Kidney tubule cell (primary cell): ENCODE measurements at regions not wholly inside any gene's neighbourhood (a gene's known extent, or its start where the extent isn't known, plus 50 kb on each side); places are given as distances from the start of the nearest gene placed in this dataset.
A peak's percentile ranks its signal among the peaks of the same experiment; 100 is the strongest.

Experiments used
- DNase-seq: peaks from one replicate; pipeline ENCODE4 v3.0.0-alpha.2; 2018; ENCODE audit warnings: low spot score

DNA sequence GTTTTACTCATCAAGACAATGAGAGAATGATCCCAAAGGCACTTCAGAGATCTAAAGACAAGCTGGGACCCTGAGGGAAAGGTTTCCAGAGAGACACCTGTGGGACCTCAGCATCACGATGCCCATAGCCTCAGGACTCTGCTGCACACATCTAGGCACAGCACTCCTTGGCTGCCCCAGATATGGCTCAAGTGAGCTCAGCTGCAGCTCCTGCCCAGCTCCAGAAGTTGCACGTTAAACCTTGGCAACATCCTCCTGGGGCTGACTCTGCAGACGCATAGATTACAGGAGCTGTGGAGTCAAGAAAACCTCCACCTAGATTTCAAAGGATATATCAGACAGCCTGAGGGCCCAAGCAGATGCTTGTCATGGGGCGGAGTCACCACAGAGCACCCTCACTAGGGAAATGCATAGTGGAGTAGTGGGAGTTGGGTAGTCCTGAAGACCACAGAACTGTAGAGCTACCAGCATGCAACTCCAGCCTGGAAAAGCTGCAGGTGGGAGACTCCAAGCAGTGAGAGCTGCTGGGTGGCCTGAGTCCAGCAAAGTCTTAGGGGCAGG lies 582.0 kb downstream of the CDH11 start:
- no peak for DNase-seq

DNA sequence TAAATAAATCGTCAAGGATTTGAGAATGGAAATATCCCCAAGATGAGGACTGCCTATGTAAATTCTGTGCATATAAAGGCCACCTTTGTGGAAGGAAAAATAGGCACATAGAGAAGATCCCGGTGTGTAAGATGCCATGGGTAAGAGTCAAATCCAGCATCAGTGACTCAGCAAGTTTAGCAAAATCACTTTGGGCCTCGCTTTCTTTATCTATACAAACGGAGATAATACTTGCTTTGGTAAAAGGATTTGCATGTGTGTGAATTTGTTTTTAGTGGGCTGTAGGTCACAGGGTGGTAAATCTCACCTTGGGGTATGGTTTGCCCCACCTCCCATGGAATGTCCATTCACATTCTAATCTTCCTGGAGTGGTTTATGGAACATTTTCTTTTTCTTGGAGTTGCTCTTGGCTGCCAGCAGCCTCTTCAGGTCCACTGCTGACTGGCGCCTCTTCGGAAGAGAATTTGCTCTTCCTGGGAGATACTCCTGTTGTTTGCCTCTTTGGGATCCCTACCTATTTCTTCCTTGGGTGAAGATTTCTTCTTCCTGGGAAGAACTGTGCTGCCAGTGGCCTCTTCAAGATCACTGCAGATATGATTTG lies 587.6 kb downstream of the CDH11 start:
- DNase-seq, result no peak

DNA sequence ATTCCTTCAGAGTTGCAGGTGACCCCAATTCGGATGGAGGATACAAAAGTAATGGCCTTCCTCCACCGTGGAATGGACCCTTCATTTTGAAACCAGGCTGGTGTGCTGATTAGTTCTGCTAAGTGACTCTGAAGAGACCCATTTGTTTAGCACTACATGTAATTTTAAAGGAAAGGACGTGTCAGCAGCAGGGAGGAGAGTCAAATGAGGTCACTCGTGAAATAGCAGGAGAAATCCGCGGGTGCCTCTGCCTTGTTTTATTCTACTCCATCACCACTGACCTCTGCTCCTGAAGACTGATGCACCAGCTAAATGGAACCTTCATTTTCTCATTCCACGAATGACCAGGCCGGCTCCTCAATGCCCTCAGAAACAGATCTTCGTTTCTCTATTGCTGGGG lies 589.2 kb downstream of the CDH11 start:
- no peak for DNase-seq

DNA sequence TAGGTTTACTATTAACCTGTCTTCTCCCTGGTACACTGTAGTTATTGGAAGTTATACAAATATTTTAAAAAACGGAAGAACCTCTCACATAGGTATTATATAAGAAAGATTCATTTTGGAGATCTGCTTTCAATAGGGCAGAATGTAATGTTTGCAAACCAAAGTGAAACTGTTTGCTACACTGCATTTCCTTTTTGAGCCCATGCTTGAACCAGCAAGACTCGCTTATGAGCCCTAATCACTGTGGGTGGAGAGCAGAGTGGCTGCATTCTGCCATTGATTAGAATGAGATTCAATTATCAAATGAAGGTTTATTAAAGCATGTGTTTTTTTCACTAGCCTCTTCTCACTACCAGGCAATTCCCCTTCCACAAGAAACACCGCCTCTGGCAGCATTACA lies 589.7 kb downstream of the CDH11 start:
- no peak for DNase-seq

DNA sequence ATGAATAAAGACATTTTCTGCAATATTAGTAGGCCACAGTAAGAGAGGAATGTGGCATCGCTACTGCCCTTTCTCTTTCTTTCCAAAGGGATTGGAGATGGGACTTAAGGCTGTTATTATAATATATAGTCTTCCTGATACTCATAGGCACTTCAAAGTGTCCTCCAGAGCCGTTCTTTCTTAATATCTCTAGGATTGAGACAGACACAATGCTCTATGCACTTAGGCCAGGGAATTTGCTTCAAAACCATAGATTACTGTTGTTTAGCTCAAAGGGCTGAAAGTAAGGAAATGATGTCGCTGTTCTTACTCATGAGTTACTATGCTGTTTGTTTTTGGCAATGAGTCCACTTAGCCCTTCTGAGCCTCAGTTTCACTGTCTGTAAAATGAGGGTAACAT lies 590.5 kb downstream of the CDH11 start:
- DNase-seq, result peak; percentile 2

DNA sequence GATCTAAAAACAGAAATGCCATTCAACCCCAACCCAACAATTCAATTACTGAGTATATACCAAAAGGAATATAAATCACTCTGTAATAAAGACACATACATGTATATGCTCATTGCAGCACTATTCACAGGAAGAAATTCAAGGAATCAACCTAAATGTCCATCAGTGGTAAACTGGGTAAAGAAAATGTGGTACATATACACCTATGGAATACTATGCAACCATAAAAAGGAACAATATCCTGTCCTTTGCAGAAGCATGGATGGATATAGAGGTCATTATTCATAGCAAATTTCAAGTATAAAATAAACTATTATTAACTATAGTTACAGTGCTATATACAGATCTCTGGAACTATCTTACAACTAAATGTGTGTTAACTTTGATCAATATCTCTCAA lies 599.3 kb downstream of the CDH11 start:
- DNase-seq, result no peak

DNA sequence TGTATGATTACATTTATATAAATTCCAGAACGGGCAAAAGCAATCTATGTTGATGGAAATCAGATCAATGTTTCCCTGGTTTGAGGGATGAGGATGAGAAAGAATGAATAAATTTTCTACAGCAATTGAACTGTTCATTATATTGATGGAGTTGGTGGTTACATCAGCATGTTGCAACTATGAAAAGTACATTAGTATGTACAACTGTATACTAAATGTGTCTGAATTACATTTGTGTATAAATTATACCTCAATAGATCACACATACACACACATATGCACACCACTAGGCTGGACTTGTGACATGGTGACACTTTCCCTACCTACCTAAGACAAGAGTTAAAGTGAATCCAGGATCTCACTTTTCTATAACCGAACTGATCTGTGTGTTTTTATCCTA lies 608.0 kb downstream of the CDH11 start:
- no peak for DNase-seq

DNA sequence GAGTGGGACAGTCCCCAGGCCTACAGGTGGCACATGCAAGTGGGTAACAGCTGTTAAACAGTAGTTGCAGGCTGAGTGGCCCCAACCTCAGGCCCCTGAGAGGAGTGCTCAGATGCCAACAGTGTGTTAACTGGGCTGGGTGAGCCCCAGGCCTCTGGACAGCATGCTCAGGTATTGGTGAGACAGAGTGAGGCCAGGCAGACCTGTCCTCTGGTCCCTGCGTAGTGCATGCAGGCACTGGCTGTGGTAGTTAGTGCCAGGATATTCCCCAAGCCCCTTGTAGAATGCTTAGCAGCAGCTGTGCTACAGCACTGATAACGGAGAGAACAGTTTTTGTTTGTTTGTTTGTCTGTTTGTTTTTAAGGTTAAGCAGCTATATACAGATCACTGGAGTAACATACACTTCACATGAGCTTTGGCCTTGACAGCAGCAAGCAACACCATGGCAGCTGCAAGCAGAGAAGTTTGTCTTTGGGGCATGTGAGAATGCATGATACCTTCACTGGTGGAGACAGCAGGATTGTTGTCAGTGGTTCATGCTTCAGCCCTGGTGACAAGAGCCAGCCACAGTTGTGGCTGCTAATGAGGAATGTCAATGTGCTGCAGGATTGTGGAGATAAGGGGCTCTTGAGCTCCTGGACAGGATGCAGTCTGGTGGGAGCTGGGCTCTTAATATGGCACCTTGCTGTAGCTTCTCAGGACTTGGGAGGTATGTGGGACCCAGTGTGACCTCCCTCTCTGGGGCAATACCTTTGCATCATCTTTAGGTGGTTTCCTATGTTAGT lies 614.4 kb downstream of the CDH11 start:
- DNase-seq, result no peak

DNA sequence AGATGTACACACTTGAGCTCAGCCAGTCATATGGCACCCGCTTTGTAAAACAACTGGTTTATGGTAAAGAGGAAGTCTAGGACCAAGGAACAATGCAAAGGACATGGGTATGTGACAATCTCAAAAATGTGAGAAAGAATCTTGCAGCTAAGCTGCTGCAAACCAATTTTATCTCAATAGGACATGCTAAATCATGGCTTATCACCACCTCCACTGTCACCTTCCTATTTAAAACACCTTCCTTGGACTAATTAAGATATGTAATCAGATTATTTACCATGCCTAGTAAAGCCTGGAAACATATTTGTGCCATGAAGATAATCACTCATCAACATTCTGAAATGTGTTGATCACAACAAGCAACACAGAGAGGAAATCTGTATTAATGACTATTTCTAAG lies 622.7 kb downstream of the CDH11 start:
- no peak for DNase-seq

DNA sequence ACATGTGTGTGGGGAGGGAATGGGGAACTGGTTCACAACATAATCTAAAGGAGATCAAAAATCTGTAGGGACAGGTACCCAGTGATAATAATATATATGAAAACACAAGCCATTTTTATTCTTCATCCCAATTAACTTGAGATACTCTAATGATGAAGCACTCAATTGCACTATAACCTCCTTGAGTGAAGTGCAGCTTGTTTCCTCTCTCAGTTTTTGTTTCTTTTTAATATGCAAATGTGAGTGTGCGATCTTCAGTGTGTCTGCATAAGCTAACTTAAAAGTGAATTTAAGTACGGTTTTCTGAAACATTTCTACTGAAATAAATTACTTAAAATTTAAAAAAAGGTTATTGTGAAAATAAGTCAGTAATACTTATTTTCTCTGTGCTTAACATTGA lies 623.5 kb downstream of the CDH11 start:
- DNase-seq, result no peak

DNA sequence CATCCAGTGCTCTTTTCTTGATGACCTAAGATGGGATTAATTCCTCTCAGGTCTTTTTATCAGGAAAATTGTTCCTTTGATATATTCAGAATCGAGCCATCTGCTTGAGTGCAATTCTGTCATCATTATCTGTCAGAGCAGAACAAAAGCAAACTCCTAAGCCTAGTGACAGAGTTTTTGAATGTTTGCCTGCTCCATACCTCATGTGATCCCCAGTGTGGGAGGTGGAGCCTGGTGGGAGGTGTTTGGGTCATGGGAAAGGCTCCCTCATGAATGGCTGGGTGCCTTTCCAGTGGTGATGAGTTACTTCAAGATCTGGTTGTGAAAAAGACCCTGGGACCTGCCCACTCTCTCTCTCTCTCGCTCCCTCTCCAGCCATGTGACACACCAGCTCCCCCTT lies 628.2 kb downstream of the CDH11 start:
- no peak for DNase-seq

DNA sequence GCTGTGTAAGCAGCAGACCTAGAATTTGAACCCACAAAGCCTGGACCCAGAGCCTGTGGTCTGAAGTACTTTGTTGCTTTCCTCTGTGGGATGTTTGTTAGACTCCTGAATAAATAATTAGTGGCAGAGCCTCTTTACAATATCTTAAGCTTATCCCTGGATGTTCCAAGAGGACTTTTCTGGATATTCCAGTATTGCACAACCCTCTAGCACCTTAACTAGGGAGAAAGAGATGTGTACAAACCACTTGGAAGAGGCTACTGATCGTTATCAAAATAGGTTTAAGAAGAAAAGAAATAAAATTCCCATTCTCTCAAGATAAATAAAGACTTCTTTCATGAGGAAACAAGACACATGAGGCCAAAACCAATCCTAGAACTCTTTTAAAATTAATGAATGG lies 632.4 kb downstream of the CDH11 start:
- DNase-seq, result no peak

DNA sequence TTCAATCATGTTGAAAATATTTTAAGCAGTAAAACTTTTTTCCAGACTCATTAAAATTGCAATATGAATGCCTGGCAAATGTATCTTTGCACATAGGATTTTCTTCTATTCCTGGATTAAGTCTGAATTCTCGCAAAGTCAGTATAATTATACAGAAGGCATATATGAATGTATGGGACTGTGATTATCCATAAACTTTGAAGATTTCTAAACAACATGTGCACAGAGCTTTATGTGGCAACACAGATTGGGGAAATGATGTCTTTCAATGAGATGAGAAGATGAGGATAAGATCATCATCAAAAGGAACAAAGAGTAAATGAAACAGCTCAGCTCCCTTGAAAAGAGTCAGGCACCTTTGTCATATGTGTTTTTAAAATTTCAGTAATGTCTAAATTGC lies 635.3 kb downstream of the CDH11 start:
- no peak for DNase-seq

DNA sequence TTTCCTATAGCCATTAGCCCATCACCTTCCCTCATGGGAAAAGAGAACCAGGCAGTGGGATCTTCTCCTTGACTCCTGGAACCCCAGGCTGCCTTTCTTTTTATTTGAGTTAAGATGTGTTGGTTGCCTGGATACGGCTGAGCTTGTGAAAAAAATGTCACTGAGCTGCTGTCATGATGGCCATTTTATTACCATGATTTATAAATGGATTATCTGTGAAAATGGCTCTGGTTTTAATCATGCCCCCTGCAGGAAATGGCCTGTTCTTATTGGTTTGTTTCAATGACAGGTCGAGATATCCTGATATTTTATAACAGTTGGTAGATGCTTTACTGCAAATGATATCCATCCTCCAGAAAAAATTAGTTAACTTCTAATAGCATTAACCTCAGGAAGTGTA lies 640.4 kb downstream of the CDH11 start:
- no peak for DNase-seq

DNA sequence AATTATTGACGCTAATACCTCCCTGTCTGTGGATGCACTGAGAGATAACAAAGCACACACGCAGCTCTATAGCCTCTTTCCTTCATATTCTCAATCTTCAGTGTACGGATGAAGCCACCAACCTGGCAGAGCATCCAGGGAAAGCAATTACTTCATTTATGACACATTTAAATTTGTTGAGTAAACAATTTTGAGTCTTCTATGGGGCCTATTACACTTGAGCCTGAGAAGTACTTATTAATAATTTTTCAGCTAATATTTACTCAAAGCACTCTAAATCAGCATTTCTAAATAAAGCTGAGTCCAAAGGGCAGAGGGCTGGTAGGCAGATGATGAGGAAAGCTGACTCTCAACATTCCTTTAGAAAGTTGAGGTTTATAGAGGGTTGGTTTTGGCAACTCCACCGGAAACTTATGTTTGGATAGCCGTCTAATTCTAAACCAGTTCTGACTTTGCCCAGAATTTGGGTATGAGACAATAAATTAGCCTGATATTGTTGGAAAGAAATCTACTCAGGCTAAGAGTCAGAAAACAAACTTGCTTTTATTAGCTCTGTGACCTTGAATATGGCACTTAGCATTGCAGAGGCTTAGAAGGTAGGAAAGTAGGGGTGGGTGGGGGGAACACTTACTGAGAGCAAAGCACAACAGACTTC lies 643.5 kb downstream of the CDH11 start:
- DNase-seq, result peak; percentile 34

DNA sequence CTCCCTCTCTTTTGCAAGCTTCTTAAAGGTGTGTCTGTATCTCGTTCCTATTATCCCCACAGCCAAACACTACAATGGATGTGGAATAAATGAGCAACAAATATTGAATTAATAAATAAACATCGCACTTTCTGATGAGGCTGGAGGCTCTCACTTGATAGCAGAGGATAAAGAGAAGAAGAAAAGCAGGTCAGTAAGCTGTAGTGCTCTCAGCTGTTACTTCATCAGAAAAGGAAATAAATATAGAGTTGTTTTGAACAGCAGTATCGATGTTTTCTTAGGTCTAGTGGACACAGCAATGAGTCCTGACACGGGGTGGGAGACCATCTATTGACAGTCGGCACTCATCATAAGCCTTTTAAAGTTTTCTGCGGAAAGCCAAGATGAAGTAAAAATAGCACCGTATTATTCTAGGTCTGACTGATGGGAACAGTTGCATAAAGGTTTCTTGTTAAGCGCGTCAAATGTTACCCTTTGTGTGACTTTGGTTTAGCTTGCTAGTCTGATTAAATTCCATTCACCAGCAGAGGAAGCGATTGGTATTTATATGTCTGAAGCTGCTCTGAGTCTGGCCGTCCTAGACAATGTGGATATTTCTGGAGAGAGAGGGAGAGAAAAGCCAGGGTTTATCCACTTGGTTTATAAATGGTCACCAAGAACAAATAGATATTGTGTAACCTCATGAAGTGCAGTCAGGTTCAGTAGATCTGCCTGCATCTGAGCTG lies 646.1 kb downstream of the CDH11 start:
- no peak for DNase-seq

DNA sequence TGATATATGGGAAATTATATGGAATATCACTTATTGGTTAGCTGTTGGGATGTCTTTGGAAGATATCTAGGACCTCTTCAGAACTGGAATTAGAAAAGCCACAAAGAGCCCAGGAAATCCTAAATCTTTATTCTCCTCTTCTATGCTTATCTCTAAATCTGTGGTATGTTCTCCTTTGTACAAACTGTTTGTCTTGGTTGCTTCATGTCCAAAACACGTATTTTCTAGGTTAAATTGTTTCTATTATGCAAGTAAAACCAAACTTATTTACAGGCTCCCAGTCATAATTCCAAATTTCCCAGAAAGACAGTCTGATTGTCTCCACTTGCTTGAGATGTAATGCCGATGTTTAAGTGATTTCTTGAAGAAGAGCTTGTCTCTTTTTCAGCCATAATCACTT lies 650.9 kb downstream of the CDH11 start:
- DNase-seq, result no peak

DNA sequence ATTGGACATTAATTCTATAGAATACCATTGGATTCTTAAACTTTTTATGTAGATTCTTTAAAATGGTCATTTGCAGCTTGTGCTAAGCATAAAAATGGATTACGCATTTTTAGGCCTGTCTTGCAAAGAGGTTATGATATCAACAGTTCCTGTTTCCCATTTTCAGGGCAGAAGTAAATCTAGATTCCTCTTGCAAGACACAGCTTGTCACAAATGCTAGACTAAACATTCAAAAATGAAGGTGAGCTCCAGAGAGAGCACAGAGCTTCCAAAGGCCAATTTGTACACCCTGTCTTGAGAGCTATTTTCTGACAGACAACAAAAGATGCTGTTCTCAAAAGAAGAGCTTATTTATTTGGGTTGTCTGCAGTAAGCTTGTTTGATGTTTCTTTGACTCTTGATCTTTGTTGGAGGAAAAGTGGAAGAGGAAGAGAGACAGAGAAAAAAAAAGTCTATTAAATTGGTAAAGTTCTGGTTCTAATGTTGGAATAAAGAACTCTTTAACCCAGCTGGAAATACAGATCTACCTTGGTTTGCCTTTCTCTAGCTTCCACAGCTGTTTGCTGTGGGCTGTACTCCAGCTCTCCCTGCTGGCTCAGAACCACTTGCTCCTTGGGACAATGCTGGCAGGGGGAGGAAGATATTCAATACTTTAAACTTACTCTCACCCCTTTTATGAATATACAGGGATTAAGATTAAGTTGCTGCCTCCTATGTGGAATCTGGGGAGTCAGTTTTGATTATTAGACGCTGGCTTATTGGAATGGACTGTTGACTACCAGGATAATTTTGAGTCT lies 651.8 kb downstream of the CDH11 start:
- DNase-seq, result no peak

DNA sequence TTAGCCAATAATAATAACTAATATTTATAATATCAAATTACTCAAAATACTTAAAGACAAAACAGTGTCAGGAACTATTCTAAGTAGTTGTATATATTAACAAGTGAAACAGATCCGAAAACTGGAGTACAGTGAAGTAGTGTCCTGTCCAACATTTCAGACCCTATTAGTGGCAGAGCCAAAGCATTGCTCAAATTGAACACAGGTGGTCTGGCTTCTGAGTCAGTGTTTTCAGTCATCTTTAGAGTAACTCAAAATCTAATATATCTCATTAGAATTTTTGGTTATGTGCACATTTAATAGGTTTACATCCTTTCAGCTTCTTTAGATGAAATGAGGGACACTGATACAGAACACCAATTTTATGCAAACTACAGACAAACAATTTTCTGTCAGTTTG lies 652.5 kb downstream of the CDH11 start:
- DNase-seq, result no peak

DNA sequence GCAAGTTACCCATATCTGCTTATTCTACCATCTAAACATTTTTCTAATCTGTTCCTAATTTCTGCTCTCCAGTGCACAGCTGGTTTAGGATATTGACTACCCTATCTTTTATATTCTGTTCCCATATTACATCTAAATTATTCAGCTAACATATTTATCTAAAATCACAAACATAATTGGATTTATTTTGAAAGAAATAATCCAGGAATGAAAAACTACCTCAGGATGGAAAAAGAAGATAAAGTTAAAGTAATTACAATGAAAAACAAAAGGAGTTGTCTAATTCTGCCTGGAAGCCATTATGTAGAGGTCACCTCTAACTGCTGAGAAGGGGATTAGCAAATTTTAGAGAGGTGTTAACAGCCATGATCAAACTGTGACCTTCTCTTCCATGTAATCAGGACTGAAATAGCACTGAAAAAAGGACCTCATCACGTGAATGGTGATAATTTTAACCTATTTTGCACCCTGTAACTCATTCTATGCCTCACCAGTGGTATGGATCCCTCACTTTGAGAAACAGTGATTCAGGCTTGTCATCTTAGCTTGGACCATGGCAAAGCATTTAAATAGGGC lies 653.3 kb downstream of the CDH11 start:
- DNase-seq, result no peak

DNA sequence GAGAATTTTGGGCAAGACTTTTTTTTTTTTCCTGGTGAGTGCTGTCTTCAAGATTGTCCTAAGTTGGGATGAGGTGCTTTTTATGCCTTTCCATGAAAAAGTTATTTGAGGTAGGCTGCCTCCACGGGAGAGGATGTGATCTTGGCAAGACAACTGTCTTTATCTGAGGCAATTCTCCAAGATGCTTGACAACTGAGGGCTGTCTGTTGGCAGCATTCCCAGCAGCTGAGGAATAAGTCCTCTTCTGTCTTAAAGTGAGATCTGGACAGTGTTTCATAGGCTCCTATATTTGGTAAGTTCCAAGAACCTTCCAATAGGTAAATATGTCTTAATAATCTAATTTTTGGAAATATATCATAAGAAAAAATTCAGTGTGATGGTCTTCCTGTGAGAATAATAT lies 662.0 kb downstream of the CDH11 start:
- no peak for DNase-seq
